Erythroblast (primary cell): ENCODE measurements at regions not wholly inside any gene's neighbourhood (a gene's known extent, or its start where the extent isn't known, plus 50 kb on each side); places are given as distances from the start of the nearest gene placed in this dataset.

Experiments used
- GATA1 ChIP-seq: IDR thresholded peaks from 2 replicates; pipeline ENCODE4 v1.6.1; 2011; ENCODE audit warnings: low read depth, mild to moderate bottlenecking, control low read depth, low read length, moderate library complexity
- POLR2A ChIP-seq: IDR thresholded peaks from 2 replicates; pipeline ENCODE4 v1.6.1; 2011; ENCODE audit warnings: mild to moderate bottlenecking, low read length

- no peak for TF ChIP-seq POLR2A
- no peak for TF ChIP-seq GATA1
Measured at GRCh38 chr7:131898418-131898817, 342.0 kb upstream of the PODXL start.
